ENCODE measurements at regions not wholly inside any gene's neighbourhood (a gene's known extent, or its start where the extent isn't known, plus 50 kb on each side); places are given as distances from the start of the nearest gene placed in this dataset.

DNA sequence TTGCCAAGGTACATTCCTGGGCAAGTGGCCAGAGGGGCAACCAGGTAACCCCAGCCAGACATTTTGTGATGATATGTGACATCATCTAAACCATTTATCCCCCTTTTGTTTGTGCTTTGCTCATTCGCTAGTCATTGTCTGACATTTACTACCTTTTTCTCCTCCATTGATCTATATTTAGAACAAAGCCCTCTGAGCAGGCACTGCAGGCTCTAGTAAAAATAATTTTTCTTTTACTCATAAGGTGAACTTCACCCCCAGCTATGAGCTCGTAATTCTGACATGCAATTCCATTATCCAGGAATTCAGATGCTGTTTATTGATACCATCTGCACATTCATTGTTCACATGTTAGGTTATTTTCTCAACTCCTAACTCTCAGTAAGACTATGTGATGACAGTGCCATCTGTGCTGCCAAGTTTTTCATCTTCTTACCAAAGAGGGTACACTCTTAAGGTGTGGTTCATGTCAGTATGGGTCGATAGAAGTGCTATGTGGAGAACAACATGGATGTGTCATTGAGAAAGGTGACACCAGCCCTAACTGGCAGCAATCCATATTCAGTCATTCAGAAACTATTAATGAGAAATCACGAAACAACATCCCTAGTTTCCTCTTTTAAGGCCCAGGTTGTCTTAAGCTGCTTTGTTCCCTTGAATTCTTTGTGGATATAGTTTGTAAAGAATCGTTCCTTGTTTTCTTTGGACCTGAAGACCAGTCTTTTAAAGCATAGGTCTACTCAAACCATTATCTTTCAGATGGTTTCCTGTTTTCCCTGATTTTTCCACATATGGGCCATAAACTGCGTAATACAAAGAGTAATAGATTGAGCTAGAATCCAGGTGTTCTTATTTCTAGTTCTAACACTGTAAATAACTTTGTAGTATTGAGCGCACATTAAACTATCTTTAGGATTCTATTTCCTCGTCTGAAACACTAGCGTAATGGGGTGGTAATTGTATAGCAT, 978.1 kb upstream of the CDH2 start:
- H4K5ac ChIP-seq (ENCODE audit: insufficient read length, low read depth, low read length), result no peak overlapping the region
- no peaks in the 10 kb centered on the region for H3K27me3 ChIP-seq (ENCODE audit: insufficient read depth, low read length)
- no peak for DNase-seq
- Mint-ChIP-seq H3K27ac (no peak overlapping the region), H3K4me3 (no peak overlapping the region), H3K9me3 (no peaks in the 10 kb centered on the region), H3K36me3 (ENCODE audit: insufficient read depth in 1 of 3, low read depth in 3 of 3) (no peaks in the 10 kb centered on the region), H3K4me1 (peaks cover 19 to 24% of the 10 kb centered on the region in 2 experiments), H3K27me3 (ENCODE audit: low read depth) (no peaks in the 10 kb centered on the region)
- H2AK5ac ChIP-seq (ENCODE audit: insufficient read length, low read length), result no peak overlapping the region
- peaks cover 3% of the 10 kb centered on the region; the same call in 1 of the 2 replicates for H3K4me1 ChIP-seq (ENCODE audit: insufficient read depth, low read length)
- H3K27ac ChIP-seq (ENCODE audit: insufficient read length, low read depth, low read length), result no peak overlapping the region
- no peak overlapping the region for H3T11ph ChIP-seq (ENCODE audit: low read length)
- H3K79me1 ChIP-seq (ENCODE audit: insufficient read depth, low read depth, low read length, poor library complexity, severe bottlenecking), result no peaks in the 10 kb centered on the region
- no peak overlapping the region for H3K14ac ChIP-seq (ENCODE audit: insufficient read depth, low read length)
- H3K9ac ChIP-seq (ENCODE audit: extremely low read depth, insufficient read length, low read length), result no peak overlapping the region
- TF ChIP-seq, protein P1, sequence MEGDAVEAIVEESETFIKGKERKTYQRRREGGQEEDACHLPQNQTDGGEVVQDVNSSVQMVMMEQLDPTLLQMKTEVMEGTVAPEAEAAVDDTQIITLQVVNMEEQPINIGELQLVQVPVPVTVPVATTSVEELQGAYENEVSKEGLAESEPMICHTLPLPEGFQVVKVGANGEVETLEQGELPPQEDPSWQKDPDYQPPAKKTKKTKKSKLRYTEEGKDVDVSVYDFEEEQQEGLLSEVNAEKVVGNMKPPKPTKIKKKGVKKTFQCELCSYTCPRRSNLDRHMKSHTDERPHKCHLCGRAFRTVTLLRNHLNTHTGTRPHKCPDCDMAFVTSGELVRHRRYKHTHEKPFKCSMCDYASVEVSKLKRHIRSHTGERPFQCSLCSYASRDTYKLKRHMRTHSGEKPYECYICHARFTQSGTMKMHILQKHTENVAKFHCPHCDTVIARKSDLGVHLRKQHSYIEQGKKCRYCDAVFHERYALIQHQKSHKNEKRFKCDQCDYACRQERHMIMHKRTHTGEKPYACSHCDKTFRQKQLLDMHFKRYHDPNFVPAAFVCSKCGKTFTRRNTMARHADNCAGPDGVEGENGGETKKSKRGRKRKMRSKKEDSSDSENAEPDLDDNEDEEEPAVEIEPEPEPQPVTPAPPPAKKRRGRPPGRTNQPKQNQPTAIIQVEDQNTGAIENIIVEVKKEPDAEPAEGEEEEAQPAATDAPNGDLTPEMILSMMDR (conservative IDR thresholded peaks at IDR 0.05), result no peak
- no peaks in the 10 kb centered on the region for H3K79me2 ChIP-seq (ENCODE audit: insufficient read depth, low read length)
- no peak overlapping the region for H3K23ac ChIP-seq (ENCODE audit: insufficient read length, low read depth, low read length)
- H4K91ac ChIP-seq (ENCODE audit: insufficient read length, low read depth, low read length), result no peak overlapping the region
- H3K23me2 ChIP-seq (ENCODE audit: insufficient read length, low read depth, low read length, poor library complexity, severe bottlenecking), result no peaks in the 10 kb centered on the region
- H3K4ac ChIP-seq (ENCODE audit: low read depth, low read length), result no peak overlapping the region
- no peaks in the 10 kb centered on the region for H4K20me1 ChIP-seq (ENCODE audit: control insufficient read depth, insufficient read depth, insufficient read length)
- no peak overlapping the region for H4K8ac ChIP-seq (replicated peaks; ENCODE audit: insufficient read length, low read depth, low read length)
- no peak overlapping the region for H2BK20ac ChIP-seq (ENCODE audit: low read depth, low read length, poor library complexity, severe bottlenecking)
- no peaks in the 10 kb centered on the region for H3K9me3 ChIP-seq (ENCODE audit: control insufficient read depth, low read depth, low read length)
- no peak overlapping the region for H2AFZ ChIP-seq (ENCODE audit: low read length)
- no peak overlapping the region for H2BK15ac ChIP-seq (ENCODE audit: low read depth, low read length)
- no peak overlapping the region for H2BK12ac ChIP-seq (ENCODE audit: insufficient read length, low read depth, low read length)
- no peak overlapping the region for H3K4me2 ChIP-seq (ENCODE audit: insufficient read depth, insufficient read length, low read length)
- H3K56ac ChIP-seq (ENCODE audit: insufficient read length, low read depth, low read length), result no peak overlapping the region
- no peak overlapping the region for H2BK120ac ChIP-seq (ENCODE audit: low read depth, low read length, poor library complexity, severe bottlenecking)
- no peak overlapping the region for H2BK5ac ChIP-seq (ENCODE audit: insufficient read length, low read length)
- H3K18ac ChIP-seq (ENCODE audit: insufficient read length, low read depth, low read length), result no peak overlapping the region
- WGBS (ENCODE audit: extremely low coverage, insufficient read length, low lambda C conversion rate), result no CpG with 5 or more reads among the region's 9 CpGs
